SK-N-SH (cell line): ENCODE measurements at regions not wholly inside any gene's neighbourhood (a gene's known extent, or its start where the extent isn't known, plus 50 kb on each side); places are given as distances from the start of the nearest gene placed in this dataset.

Source experiments
- CTCF ChIA-PET: fragments of 300-600, 350-600 bp; formaldehyde crosslinking; extraction: SDS; loops from one replicate; lab custom pipeline; 2021; lab: Yijun Ruan, JAX
- POLR2A ChIA-PET: fragments of 350-600 bp; sonication (Branson Sonifier 250); formaldehyde crosslinking; extraction: SDS; loops from one replicate; lab custom pipeline; 2020; ENCODE audit warnings: antibody characterized with exemption, inconsistent platforms; lab: Yijun Ruan, JAX
- DNase-seq: peaks from one replicate; pipeline ENCODE4 v3.0.0; 2012
- H2AFZ ChIP-seq: fragments of 200-600 bp; sonication (generic); 2 replicates; pipeline ENCODE4 v1.8.1; 2016; ENCODE audit warnings: antibody characterized with exemption, mild to moderate bottlenecking, low read depth
- H3F3A ChIP-seq: fragments of 200-600 bp; sonication (generic); replicated peaks from 2 replicates; pipeline ENCODE3; 2016; ENCODE audit warnings: antibody characterized with exemption, mild to moderate bottlenecking; ENCODE audit not compliant: insufficient read depth
- H3K27ac ChIP-seq, 2 experiments: fragments of 200-500 bp in 1 of 2; fragments of 200-600 bp in 1 of 2; sonication (Bioruptor generic) in 1 of 2; sonication (generic), shearing (Covaris generic) in 1 of 2; 2 replicates each; pipeline versions ENCODE4 v1.5.1 to v1.6.1; 2014 to 2016; ENCODE audit warnings: low read depth in 2 of 2, inconsistent platforms in 1 of 2, low read length in 1 of 2, mild to moderate bottlenecking in 1 of 2, mixed read lengths in 1 of 2
- H3K27me3 ChIP-seq: fragments of 200-600 bp; sonication (generic), shearing (Covaris generic); 2 replicates; pipeline ENCODE4 v1.6.1; 2016; ENCODE audit warnings: mixed run types; ENCODE audit not compliant: insufficient read depth
- H3K36me3 ChIP-seq, 2 experiments: fragments of 200-500 bp in 1 of 2; fragments of 200-600 bp in 1 of 2; sonication (Bioruptor generic) in 1 of 2; sonication (generic) in 1 of 2; replicated peaks in 1 of 2; 2 replicates each; pipeline versions ENCODE3 to v1.5.1; 2014 to 2016; ENCODE audit warnings: low read length in 1 of 2, mild to moderate bottlenecking in 1 of 2; ENCODE audit not compliant: insufficient read depth in 2 of 2, control insufficient read depth in 1 of 2
- H3K4me1 ChIP-seq, 2 experiments: fragments of 200-500 bp in 1 of 2; fragments of 200-600 bp in 1 of 2; sonication (Bioruptor generic) in 1 of 2; sonication (generic), shearing (Covaris generic) in 1 of 2; 2 replicates each; pipeline versions ENCODE4 v1.5.1 to v1.6.1; 2014 to 2016; ENCODE audit warnings: low read depth in 1 of 2, low read length in 1 of 2, mixed run types in 1 of 2; ENCODE audit not compliant: insufficient read depth in 2 of 2, control insufficient read depth in 1 of 2
- H3K4me2 ChIP-seq: fragments of 200-600 bp; sonication (generic), shearing (Covaris generic); 2 replicates; pipeline ENCODE4 v1.6.1; 2017; ENCODE audit warnings: mixed run types
- H3K4me3 ChIP-seq, 2 experiments: fragments of 200-500 bp in 1 of 2; fragments of 200-600 bp in 1 of 2; sonication (Bioruptor generic) in 1 of 2; sonication (generic), shearing (Covaris generic) in 1 of 2; 2 replicates each; pipeline versions ENCODE4 v1.5.1 to v1.8.1; 2014 to 2016; ENCODE audit warnings: low read depth in 2 of 2, inconsistent platforms in 1 of 2, low read length in 1 of 2, mild to moderate bottlenecking in 1 of 2, mixed read lengths in 1 of 2, moderate library complexity in 1 of 2
- H3K79me2 ChIP-seq: fragments of 200-600 bp; sonication (generic); 2 replicates; pipeline ENCODE4 v1.8.1; 2017; ENCODE audit warnings: mild to moderate bottlenecking; ENCODE audit not compliant: insufficient read depth
- H3K9ac ChIP-seq: fragments of 200-600 bp; sonication (generic); 2 replicates; pipeline ENCODE4 v1.6.1; 2017; ENCODE audit warnings: mixed run types
- H3K9me2 ChIP-seq: fragments of 200-600 bp; sonication (generic); 2 replicates; pipeline ENCODE4 v1.6.1; 2017; ENCODE audit warnings: mixed run types
- H3K9me3 ChIP-seq: fragments of 200-600 bp; sonication (generic); 2 replicates; pipeline ENCODE4 v1.6.1; 2017; ENCODE audit warnings: mixed run types, mild to moderate bottlenecking, moderate library complexity
- H4K20me1 ChIP-seq: fragments of 200-600 bp; sonication (generic); 2 replicates; pipeline ENCODE4 v1.6.1; 2017; ENCODE audit warnings: mild to moderate bottlenecking, mixed run types; ENCODE audit not compliant: insufficient read depth
- CHD2 ChIP-seq: fragments of 150-350 bp; IDR thresholded peaks from 2 replicates; pipeline ENCODE4 v1.6.1; 2018; ENCODE audit warnings: low read length; ENCODE audit not compliant: partially characterized antibody
- EZH2phosphoT487 ChIP-seq: fragments of 200-600 bp; sonication (generic); IDR thresholded peaks from 2 replicates; pipeline ENCODE4 v1.6.1; 2017; ENCODE audit warnings: low read depth, mixed run types, mild to moderate bottlenecking, antibody characterized with exemption, moderate library complexity, borderline replicate concordance
- GABPA ChIP-seq: IDR thresholded peaks from 2 replicates; pipeline ENCODE4 v1.4.0; 2012; ENCODE audit warnings: low read depth, mild to moderate bottlenecking
- JUND ChIP-seq: IDR thresholded peaks from 2 replicates; pipeline ENCODE4 v1.4.0; 2012
- NFIC ChIP-seq: IDR thresholded peaks from 2 replicates; pipeline ENCODE4 v1.4.0; 2012; ENCODE audit warnings: borderline replicate concordance
- NRF1 ChIP-seq: IDR thresholded peaks from 2 replicates; pipeline ENCODE4 v1.6.1; 2012; ENCODE audit warnings: low read depth, mild to moderate bottlenecking, low read length
- POLR2AphosphoS5 ChIP-seq: IDR thresholded peaks from 2 replicates; pipeline ENCODE4 v1.6.1; 2012; ENCODE audit warnings: low read depth, low read length
- RCOR1 ChIP-seq: fragments of 150-350 bp; IDR thresholded peaks from 2 replicates; pipeline ENCODE4 v1.6.1; 2017; ENCODE audit warnings: antibody characterized with exemption, low read length
- RFX5 ChIP-seq: IDR thresholded peaks from 2 replicates; pipeline ENCODE4 v1.6.1; 2012; ENCODE audit warnings: mild to moderate bottlenecking, improper control_type of control experiment, low read length
- SMC3 ChIP-seq: IDR thresholded peaks from 2 replicates; pipeline ENCODE4 v1.6.1; 2012; ENCODE audit warnings: low read depth, low read length, improper control_type of control experiment
- TCF12 ChIP-seq: IDR thresholded peaks from 2 replicates; pipeline ENCODE4 v1.4.0; 2012
- TEAD4 ChIP-seq: IDR thresholded peaks from 2 replicates; pipeline ENCODE4 v1.4.0; 2012; ENCODE audit warnings: mild to moderate bottlenecking, borderline replicate concordance; ENCODE audit not compliant: insufficient read depth
- USF1 ChIP-seq: IDR thresholded peaks from 2 replicates; pipeline ENCODE4 v1.4.0; 2012; ENCODE audit warnings: low read depth, borderline replicate concordance
- USF2 ChIP-seq: fragments of 150-350 bp; IDR thresholded peaks from 2 replicates; pipeline ENCODE4 v1.6.1; 2017; ENCODE audit warnings: antibody characterized with exemption, low read length, low read depth, borderline replicate concordance
- WGBS: methylation state at CpG from one replicate; pipeline ENCODE4 v1.1.6; 2017; ENCODE audit warnings: low lambda C conversion rate; 5-methylcytosine and 5-hydroxymethylcytosine counted together
- TF ChIP-seq, protein P1 (sequence below): IDR thresholded peaks from 2 replicates; pipeline ENCODE4; 2012
- TF ChIP-seq, protein P2 (sequence below): IDR thresholded peaks from 2 replicates; pipeline ENCODE4 v1.6.1; 2012; ENCODE audit warnings: mild to moderate bottlenecking, low read depth, low read length, moderate library complexity

DNA sequence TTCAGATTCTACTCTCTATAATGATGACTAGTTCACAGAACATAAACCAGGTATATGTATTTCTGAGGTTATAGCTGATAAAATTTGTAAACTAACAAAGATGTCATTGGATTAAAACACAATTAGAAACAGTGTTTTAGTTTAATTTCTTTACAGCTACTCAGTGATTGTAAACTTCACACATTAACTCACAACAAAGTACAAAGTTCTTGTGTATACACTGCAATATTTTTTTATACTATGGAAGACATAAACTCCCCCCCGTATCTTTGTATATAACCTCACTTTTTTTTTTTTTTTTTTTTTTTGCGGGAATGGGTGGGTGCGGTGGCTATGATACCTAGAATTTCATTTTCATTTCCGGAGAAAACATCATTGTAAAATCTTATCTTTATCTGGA is 1043.2 kb downstream of the PCDH18 start:
- H3K27me3 ChIP-seq = no peaks in the 10 kb centered on the region
- TF ChIP-seq USF2 = no peak
- TF ChIP-seq CHD2 = no peak
- TF ChIP-seq GABPA = no peak
- TF ChIP-seq, protein P1, sequence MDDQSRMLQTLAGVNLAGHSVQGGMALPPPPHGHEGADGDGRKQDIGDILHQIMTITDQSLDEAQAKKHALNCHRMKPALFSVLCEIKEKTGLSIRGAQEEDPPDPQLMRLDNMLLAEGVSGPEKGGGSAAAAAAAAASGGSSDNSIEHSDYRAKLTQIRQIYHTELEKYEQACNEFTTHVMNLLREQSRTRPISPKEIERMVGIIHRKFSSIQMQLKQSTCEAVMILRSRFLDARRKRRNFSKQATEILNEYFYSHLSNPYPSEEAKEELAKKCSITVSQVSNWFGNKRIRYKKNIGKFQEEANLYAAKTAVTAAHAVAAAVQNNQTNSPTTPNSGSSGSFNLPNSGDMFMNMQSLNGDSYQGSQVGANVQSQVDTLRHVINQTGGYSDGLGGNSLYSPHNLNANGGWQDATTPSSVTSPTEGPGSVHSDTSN = no peak
- TF ChIP-seq, protein P2, sequence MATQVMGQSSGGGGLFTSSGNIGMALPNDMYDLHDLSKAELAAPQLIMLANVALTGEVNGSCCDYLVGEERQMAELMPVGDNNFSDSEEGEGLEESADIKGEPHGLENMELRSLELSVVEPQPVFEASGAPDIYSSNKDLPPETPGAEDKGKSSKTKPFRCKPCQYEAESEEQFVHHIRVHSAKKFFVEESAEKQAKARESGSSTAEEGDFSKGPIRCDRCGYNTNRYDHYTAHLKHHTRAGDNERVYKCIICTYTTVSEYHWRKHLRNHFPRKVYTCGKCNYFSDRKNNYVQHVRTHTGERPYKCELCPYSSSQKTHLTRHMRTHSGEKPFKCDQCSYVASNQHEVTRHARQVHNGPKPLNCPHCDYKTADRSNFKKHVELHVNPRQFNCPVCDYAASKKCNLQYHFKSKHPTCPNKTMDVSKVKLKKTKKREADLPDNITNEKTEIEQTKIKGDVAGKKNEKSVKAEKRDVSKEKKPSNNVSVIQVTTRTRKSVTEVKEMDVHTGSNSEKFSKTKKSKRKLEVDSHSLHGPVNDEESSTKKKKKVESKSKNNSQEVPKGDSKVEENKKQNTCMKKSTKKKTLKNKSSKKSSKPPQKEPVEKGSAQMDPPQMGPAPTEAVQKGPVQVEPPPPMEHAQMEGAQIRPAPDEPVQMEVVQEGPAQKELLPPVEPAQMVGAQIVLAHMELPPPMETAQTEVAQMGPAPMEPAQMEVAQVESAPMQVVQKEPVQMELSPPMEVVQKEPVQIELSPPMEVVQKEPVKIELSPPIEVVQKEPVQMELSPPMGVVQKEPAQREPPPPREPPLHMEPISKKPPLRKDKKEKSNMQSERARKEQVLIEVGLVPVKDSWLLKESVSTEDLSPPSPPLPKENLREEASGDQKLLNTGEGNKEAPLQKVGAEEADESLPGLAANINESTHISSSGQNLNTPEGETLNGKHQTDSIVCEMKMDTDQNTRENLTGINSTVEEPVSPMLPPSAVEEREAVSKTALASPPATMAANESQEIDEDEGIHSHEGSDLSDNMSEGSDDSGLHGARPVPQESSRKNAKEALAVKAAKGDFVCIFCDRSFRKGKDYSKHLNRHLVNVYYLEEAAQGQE = no peak
- TF ChIP-seq NRF1 = no peak
- TF ChIP-seq USF1 = no peak
- TF ChIP-seq JUND = no peak
- no peak for TF ChIP-seq SMC3
- no peak for TF ChIP-seq NFIC
- no peak for TF ChIP-seq EZH2phosphoT487
- TF ChIP-seq RCOR1 = no peak
- TF ChIP-seq RFX5 = no peak
- no peak for TF ChIP-seq POLR2AphosphoS5
- no peak for TF ChIP-seq TCF12
- TF ChIP-seq TEAD4 = no peak
- H3K4me1 ChIP-seq = no peaks in the 10 kb centered on the region; a peak in 1 of 4 replicates
- H4K20me1 ChIP-seq = no peaks in the 10 kb centered on the region
- H3K9ac ChIP-seq = no peak overlapping the region
- H3K79me2 ChIP-seq = no peaks in the 10 kb centered on the region
- no peak overlapping the region for H3K4me2 ChIP-seq
- ChIA-PET CTCF (no interaction called here), POLR2A (no interaction called here)
- H3K4me3 ChIP-seq = no peak overlapping the region
- H3K9me2 ChIP-seq = no peaks in the 10 kb centered on the region; the same call in 1 of the 2 replicates
- no peaks in the 10 kb centered on the region for H3K9me3 ChIP-seq
- WGBS = 70% methylated on average over 4 of the region's 4 CpGs
- no peak for DNase-seq
- no peak overlapping the region for H3K27ac ChIP-seq
- no peaks in the 10 kb centered on the region for H3K36me3 ChIP-seq
- no peaks in the 10 kb centered on the region for H3F3A ChIP-seq
- no peak overlapping the region for H2AFZ ChIP-seq
